H1 (cell line): ENCODE measurements at regions not wholly inside any gene's neighbourhood (a gene's known extent, or its start where the extent isn't known, plus 50 kb on each side); places are given as distances from the start of the nearest gene placed in this dataset.

Experiments
- CHD7 ChIP-seq: fragments of 300-600 bp; sonication (generic); IDR thresholded peaks from 2 replicates; pipeline ENCODE4 v1.7.1; 2012; ENCODE audit warnings: low read length, moderate library complexity, mild to moderate bottlenecking, inconsistent platforms; ENCODE audit not compliant: insufficient replicate concordance
- NANOG ChIP-seq: IDR thresholded peaks from 2 replicates; pipeline ENCODE4 v1.6.1; 2011; ENCODE audit warnings: low read length, low read depth, mild to moderate bottlenecking, inconsistent platforms; ENCODE audit not compliant: insufficient read depth, poor library complexity, severe bottlenecking

GRCh38 chr1:38715415-38715814 is 144.2 kb downstream of the RRAGC start (continued):
- TF ChIP-seq CHD7 (no peak), NANOG (no peak)
